ENCODE measurements at regions not wholly inside any gene's neighbourhood (a gene's known extent, or its start where the extent isn't known, plus 50 kb on each side); places are given as distances from the start of the nearest gene placed in this dataset.

- no peak for DNase-seq
Observed at GRCh38 chr7:33821970-33822369, 83.4 kb upstream of the BMPER start.

GRCh38 chr7:33823913-33824312, 81.4 kb upstream of the BMPER start:
- DNase-seq, result no peak

- DNase-seq, result no peak
Observed at GRCh38 chr7:33824911-33825459, 80.4 kb upstream of the BMPER start.

- no peak for DNase-seq
Observed at GRCh38 chr7:33825644-33826043, 79.7 kb upstream of the BMPER start.

- DNase-seq, result no peak
Observed at GRCh38 chr7:33829536-33829935, 75.8 kb upstream of the BMPER start.

GRCh38 chr7:33831389-33832141, 73.8 kb upstream of the BMPER start:
- DNase-seq, result no peak

- DNase-seq, result no peak
Observed at GRCh38 chr7:33832271-33832721, 73.0 kb upstream of the BMPER start.

GRCh38 chr7:33836797-33837355, 68.5 kb upstream of the BMPER start:
- no peak for DNase-seq

- no peak for DNase-seq
Observed at GRCh38 chr7:33837356-33837851, 67.9 kb upstream of the BMPER start.

GRCh38 chr7:33841031-33841430, 64.3 kb upstream of the BMPER start:
- DNase-seq, result no peak

GRCh38 chr7:33841705-33842129, 63.6 kb upstream of the BMPER start:
- no peak for DNase-seq

GRCh38 chr7:33842150-33842549, 63.2 kb upstream of the BMPER start:
- DNase-seq, result no peak

- no peak for DNase-seq
Observed at GRCh38 chr7:33845991-33846509, 59.3 kb upstream of the BMPER start.

GRCh38 chr7:33849004-33849403, 56.3 kb upstream of the BMPER start:
- no peak for DNase-seq

GRCh38 chr7:33849971-33850559, 55.3 kb upstream of the BMPER start:
- no peak for DNase-seq

GRCh38 chr7:33850768-33851167, 54.6 kb upstream of the BMPER start:
- no peak for DNase-seq

GRCh38 chr7:33852838-33853237, 52.5 kb upstream of the BMPER start:
- no peak for DNase-seq

- no peak for DNase-seq
Observed at GRCh38 chr7:33853361-33854062, 51.8 kb upstream of the BMPER start.

GRCh38 chr7:33854178-33854577, 51.2 kb upstream of the BMPER start:
- DNase-seq, result no peak

GRCh38 chr7:33854801-33855350, 50.5 kb upstream of the BMPER start:
- no peak for DNase-seq
